GM23338 (cell line): ENCODE measurements at regions not wholly inside any gene's neighbourhood (a gene's known extent, or its start where the extent isn't known, plus 50 kb on each side); places are given as distances from the start of the nearest gene placed in this dataset.

Source experiments
- ATAC-seq: fragments of 200-7000 bp; cut with Tn5 transposase; 3 replicates; pipeline ENCODE4 v1.9.1; 2020
- DNase-seq: peaks from one replicate; pipeline ENCODE4 v3.0.0-alpha.2; 2015; ENCODE audit warnings: low spot score
- H2AFZ ChIP-seq: fragments of 200-600 bp; sonication (generic); 2 replicates; pipeline ENCODE4 v1.8.0; 2016; ENCODE audit warnings: antibody characterized with exemption, mild to moderate bottlenecking, moderate library complexity
- H3F3A ChIP-seq: fragments of 200-600 bp; sonication (generic); replicated peaks from 2 replicates; pipeline ENCODE4 v1.8.0; 2017; ENCODE audit warnings: antibody characterized with exemption, mixed run types, low read depth
- H3K27ac ChIP-seq: fragments of 200-600 bp; sonication (generic); 2 replicates; pipeline ENCODE4 v1.6.1; 2016; ENCODE audit warnings: low read depth
- H3K27me3 ChIP-seq: fragments of 200-600 bp; sonication (generic); 2 replicates; pipeline ENCODE4 v1.8.0; 2016; ENCODE audit warnings: mild to moderate bottlenecking, mixed run types, moderate library complexity; ENCODE audit not compliant: insufficient read depth
- H3K36me3 ChIP-seq: fragments of 200-600 bp; sonication (generic); 2 replicates; pipeline ENCODE4 v1.8.0; 2016; ENCODE audit warnings: mild to moderate bottlenecking; ENCODE audit not compliant: insufficient read depth
- H3K4me1 ChIP-seq: fragments of 200-600 bp; sonication (generic); 2 replicates; pipeline ENCODE4 v1.8.0; 2016; ENCODE audit warnings: mild to moderate bottlenecking, moderate library complexity; ENCODE audit not compliant: insufficient read depth
- H3K4me2 ChIP-seq: fragments of 200-600 bp; sonication (generic); 2 replicates; pipeline ENCODE4 v1.7.1; 2017; ENCODE audit warnings: mixed run types
- H3K4me3 ChIP-seq: fragments of 200-600 bp; sonication (generic); 2 replicates; pipeline ENCODE4 v1.6.1; 2016; ENCODE audit warnings: mixed run types
- H3K79me2 ChIP-seq: fragments of 200-600 bp; sonication (generic); replicated peaks from 2 replicates; pipeline ENCODE4 v1.8.0; 2017; ENCODE audit warnings: mild to moderate bottlenecking; ENCODE audit not compliant: insufficient read depth
- H3K9me2 ChIP-seq: fragments of 200-600 bp; sonication (generic); 2 replicates; pipeline ENCODE4 v1.8.0; 2017; ENCODE audit not compliant: insufficient read depth
- H4K20me1 ChIP-seq: fragments of 200-600 bp; sonication (generic); replicated peaks from 2 replicates; pipeline ENCODE4 v1.8.0; 2017; ENCODE audit warnings: mild to moderate bottlenecking; ENCODE audit not compliant: insufficient read depth
- H3K27ac Mint-ChIP-seq: 2 replicates; pipeline ENCODE4 v1.8.0; 2020; ENCODE audit warnings: inconsistent platforms, mild to moderate bottlenecking, moderate library complexity, mixed read lengths
- H3K27me3 Mint-ChIP-seq: 3 replicates; pipeline ENCODE4 v1.8.0; 2022; ENCODE audit warnings: low read depth, mild to moderate bottlenecking, moderate library complexity, mixed read lengths, inconsistent platforms; ENCODE audit not compliant: insufficient read depth, poor library complexity
- H3K36me3 Mint-ChIP-seq: 3 replicates; pipeline ENCODE4 v1.8.0; 2021; ENCODE audit warnings: low read depth, mild to moderate bottlenecking, inconsistent platforms, moderate library complexity, mixed read lengths
- H3K4me1 Mint-ChIP-seq: 3 replicates; pipeline ENCODE4 v1.8.0; 2020; ENCODE audit warnings: mild to moderate bottlenecking, inconsistent platforms, mixed read lengths
- H3K4me3 Mint-ChIP-seq: 3 replicates; pipeline ENCODE4 v1.8.0; 2021; ENCODE audit warnings: moderate library complexity, mild to moderate bottlenecking, inconsistent platforms, mixed read lengths
- H3K9me3 Mint-ChIP-seq: 3 replicates; pipeline ENCODE4 v1.8.0; 2020; ENCODE audit warnings: moderate library complexity, mild to moderate bottlenecking, inconsistent platforms, mixed read lengths
- CREB1 ChIP-seq: fragments of 250-450 bp; sonication (Bioruptor Pico); IDR thresholded peaks from 2 replicates; pipeline ENCODE4 v1.5.0; 2020; ENCODE audit warnings: low read depth, mild to moderate bottlenecking, moderate library complexity
- EZH2 ChIP-seq: fragments of 200-600 bp; sonication (generic); IDR thresholded peaks from one replicate; pipeline ENCODE4 v1.8.0; 2017; ENCODE audit warnings: antibody characterized with exemption, mild to moderate bottlenecking, low read depth; ENCODE audit not compliant: unreplicated experiment
- JUNB ChIP-seq: IDR thresholded peaks from one replicate; pipeline ENCODE4 v1.6.1; 2016; ENCODE audit warnings: antibody characterized with exemption; ENCODE audit not compliant: unreplicated experiment
- NANOG ChIP-seq: IDR thresholded peaks from 2 replicates; pipeline ENCODE4 v1.6.1; 2016; ENCODE audit warnings: antibody characterized with exemption, borderline replicate concordance
- POLR2AphosphoS5 ChIP-seq: IDR thresholded peaks from 2 replicates; pipeline ENCODE4 v1.6.1; 2016; ENCODE audit warnings: antibody characterized with exemption, low read depth
- STAT1 ChIP-seq: IDR thresholded peaks from one replicate; pipeline ENCODE4 v1.6.1; 2016; ENCODE audit warnings: antibody characterized with exemption; ENCODE audit not compliant: unreplicated experiment
- ZNF114 ChIP-seq: fragments of 250-450 bp; sonication (Bioruptor Pico); IDR thresholded peaks from 2 replicates; pipeline ENCODE4 v1.5.0; 2020; ENCODE audit warnings: mild to moderate bottlenecking, moderate library complexity
- ZNF331 ChIP-seq: fragments of 250-450 bp; sonication (Bioruptor Pico); IDR thresholded peaks from 2 replicates; pipeline ENCODE4 v1.5.0; 2020; ENCODE audit warnings: low read depth, mild to moderate bottlenecking, moderate library complexity
- ZNF462 ChIP-seq: fragments of 250-450 bp; sonication (Bioruptor Pico); IDR thresholded peaks from 2 replicates; pipeline ENCODE4 v1.5.0; 2020; ENCODE audit warnings: mild to moderate bottlenecking, moderate library complexity
- TF ChIP-seq, protein P1 (sequence below): IDR thresholded peaks from 2 replicates; pipeline ENCODE4 v1.6.1; 2016; ENCODE audit warnings: antibody characterized with exemption
- TF ChIP-seq, protein P2 (sequence below): IDR thresholded peaks from one replicate; pipeline ENCODE4 v1.6.1; 2018; ENCODE audit warnings: antibody characterized with exemption; ENCODE audit not compliant: unreplicated experiment

DNA sequence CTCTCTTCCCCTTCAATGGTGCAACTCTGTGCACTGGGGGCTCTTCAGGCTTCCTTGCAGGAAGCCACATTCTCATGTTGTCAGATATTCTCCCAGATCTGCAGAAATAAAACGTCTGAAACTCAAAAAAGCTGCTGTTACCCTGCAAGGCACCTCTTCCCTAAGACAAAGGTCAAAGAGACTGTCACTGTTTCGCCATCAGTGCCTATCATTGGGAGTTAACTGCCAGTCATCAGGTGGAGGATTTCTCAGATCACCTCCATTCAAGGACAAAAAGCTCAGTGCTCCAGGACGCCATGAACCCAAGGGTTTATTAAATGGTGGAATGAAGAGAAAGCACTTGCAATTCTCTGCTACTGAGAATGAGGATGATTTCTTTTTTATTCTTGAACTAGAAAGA, 144.6 kb upstream of the PALS2 start:
- TF ChIP-seq POLR2AphosphoS5 (no peak), CREB1 (CRISPR knock-in tag) (no peak)
- Mint-ChIP-seq H3K27me3 (peaks cover 8% of the 10 kb centered on the region), H3K4me1 (peaks cover 19% of the 10 kb centered on the region), H3K9me3 (peaks cover 36% of the 10 kb centered on the region), H3K4me3 (no peak overlapping the region), H3K27ac (no peak overlapping the region), H3K36me3 (peaks cover 38% of the 10 kb centered on the region)
- no peak for ATAC-seq
- Histone ChIP-seq H3F3A (0 out of 2 replicates have a peak, but pooled peaks cover 4% of the 10 kb centered on the region), H4K20me1 (no peaks in the 10 kb centered on the region), H3K79me2 (no peaks in the 10 kb centered on the region), H3K36me3 (peaks cover 19% of the 10 kb centered on the region), H3K27ac (no peak overlapping the region), H3K4me1 (peaks cover 25% of the 10 kb centered on the region), H3K27me3 (peaks cover 5% of the 10 kb centered on the region; the same call in 1 of the 2 replicates), H2AFZ (peak overlapping the region; percentile 38; the same call in 1 of the 2 replicates), H3K9me2 (no peaks in the 10 kb centered on the region), H3K4me2 (no peak overlapping the region), H3K4me3 (no peak overlapping the region)
- DNase-seq: no peak

DNA sequence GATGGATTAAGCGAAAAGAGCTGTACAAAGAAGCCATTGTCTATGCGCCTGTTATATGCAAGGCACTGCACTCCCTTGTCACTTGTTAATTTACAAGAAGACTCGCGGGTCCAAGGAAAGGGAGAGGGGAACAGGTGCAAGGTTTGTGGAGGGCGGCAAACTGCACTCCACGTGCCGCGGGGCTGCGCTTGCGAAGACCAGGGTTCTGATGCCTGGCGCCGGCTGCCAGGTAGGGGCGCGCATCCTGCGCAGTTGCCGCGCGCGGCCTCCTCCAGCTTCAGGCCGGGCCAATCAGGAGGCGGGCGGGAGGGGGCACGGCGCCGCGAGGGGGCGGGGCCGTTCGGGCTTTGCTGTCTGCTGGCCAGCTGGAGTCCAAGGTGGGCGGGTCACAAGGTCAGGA, 140.6 kb upstream of the PALS2 start:
- no peak overlapping the region for H3K4me3 Mint-ChIP-seq
- TF ChIP-seq ZNF462: no peak
- no peak for TF ChIP-seq EZH2
- TF ChIP-seq STAT1: no peak
- no peak for TF ChIP-seq POLR2AphosphoS5
- no peak for TF ChIP-seq CREB1 (CRISPR knock-in tag)
- TF ChIP-seq ZNF331 (CRISPR knock-in tag): no peak
- no peak for TF ChIP-seq ZNF114 (CRISPR knock-in tag)
- TF ChIP-seq NANOG: no peak
- TF ChIP-seq, protein P1, sequence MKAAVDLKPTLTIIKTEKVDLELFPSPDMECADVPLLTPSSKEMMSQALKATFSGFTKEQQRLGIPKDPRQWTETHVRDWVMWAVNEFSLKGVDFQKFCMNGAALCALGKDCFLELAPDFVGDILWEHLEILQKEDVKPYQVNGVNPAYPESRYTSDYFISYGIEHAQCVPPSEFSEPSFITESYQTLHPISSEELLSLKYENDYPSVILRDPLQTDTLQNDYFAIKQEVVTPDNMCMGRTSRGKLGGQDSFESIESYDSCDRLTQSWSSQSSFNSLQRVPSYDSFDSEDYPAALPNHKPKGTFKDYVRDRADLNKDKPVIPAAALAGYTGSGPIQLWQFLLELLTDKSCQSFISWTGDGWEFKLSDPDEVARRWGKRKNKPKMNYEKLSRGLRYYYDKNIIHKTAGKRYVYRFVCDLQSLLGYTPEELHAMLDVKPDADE: no peak
- TF ChIP-seq, protein P2, sequence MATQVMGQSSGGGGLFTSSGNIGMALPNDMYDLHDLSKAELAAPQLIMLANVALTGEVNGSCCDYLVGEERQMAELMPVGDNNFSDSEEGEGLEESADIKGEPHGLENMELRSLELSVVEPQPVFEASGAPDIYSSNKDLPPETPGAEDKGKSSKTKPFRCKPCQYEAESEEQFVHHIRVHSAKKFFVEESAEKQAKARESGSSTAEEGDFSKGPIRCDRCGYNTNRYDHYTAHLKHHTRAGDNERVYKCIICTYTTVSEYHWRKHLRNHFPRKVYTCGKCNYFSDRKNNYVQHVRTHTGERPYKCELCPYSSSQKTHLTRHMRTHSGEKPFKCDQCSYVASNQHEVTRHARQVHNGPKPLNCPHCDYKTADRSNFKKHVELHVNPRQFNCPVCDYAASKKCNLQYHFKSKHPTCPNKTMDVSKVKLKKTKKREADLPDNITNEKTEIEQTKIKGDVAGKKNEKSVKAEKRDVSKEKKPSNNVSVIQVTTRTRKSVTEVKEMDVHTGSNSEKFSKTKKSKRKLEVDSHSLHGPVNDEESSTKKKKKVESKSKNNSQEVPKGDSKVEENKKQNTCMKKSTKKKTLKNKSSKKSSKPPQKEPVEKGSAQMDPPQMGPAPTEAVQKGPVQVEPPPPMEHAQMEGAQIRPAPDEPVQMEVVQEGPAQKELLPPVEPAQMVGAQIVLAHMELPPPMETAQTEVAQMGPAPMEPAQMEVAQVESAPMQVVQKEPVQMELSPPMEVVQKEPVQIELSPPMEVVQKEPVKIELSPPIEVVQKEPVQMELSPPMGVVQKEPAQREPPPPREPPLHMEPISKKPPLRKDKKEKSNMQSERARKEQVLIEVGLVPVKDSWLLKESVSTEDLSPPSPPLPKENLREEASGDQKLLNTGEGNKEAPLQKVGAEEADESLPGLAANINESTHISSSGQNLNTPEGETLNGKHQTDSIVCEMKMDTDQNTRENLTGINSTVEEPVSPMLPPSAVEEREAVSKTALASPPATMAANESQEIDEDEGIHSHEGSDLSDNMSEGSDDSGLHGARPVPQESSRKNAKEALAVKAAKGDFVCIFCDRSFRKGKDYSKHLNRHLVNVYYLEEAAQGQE: no peak
- no peak for TF ChIP-seq JUNB

More for the DNA sequence above, 140.6 kb upstream of the PALS2 start:
- Mint-ChIP-seq H3K27me3 (peaks cover 12% of the 10 kb centered on the region), H3K9me3 (peaks cover 8% of the 10 kb centered on the region; the same call in 2 of the 3 replicates), H3K27ac (no peak overlapping the region), H3K4me1 (peaks cover 50% of the 10 kb centered on the region), H3K36me3 (peaks cover 16% of the 10 kb centered on the region)
- no peaks in the 10 kb centered on the region for H3K36me3 ChIP-seq
- no peak overlapping the region for H3K4me2 ChIP-seq
- ATAC-seq (no peak), DNase-seq (no peak)
- H3F3A ChIP-seq: 0 out of 2 replicates have a peak, but pooled peaks cover 7% of the 10 kb centered on the region
- H3K27ac ChIP-seq: no peak overlapping the region
- H2AFZ ChIP-seq: no peak overlapping the region
- no peaks in the 10 kb centered on the region for H3K79me2 ChIP-seq
- no peaks in the 10 kb centered on the region for H4K20me1 ChIP-seq
- peaks cover 47% of the 10 kb centered on the region for H3K4me1 ChIP-seq
- no peaks in the 10 kb centered on the region for H3K27me3 ChIP-seq
- no peaks in the 10 kb centered on the region for H3K9me2 ChIP-seq
- H3K4me3 ChIP-seq: no peak overlapping the region
